ENCODE measurements at regions not wholly inside any gene's neighbourhood (a gene's known extent, or its start where the extent isn't known, plus 50 kb on each side); places are given as distances from the start of the nearest gene placed in this dataset.

- CTCF ChIA-PET: no interaction called here
- POLR2A ChIA-PET: no interaction called here
These were observed 356.9 kb downstream of the DEPDC1B start for GRCh38 chr5:60343102-60343501.

GRCh38 chr5:60340965-60341471 is 358.9 kb downstream of the DEPDC1B start:
- H3K4me1 ChIP-seq (ENCODE audit: control insufficient read depth, insufficient read depth, low read length): no peaks in the 10 kb centered on the region
- CTCF ChIA-PET: no interaction called here
- H3K36me3 ChIP-seq (ENCODE audit: control insufficient read depth in 2 of 2, insufficient read depth in 1 of 2, low read length in 2 of 2): no peaks in the 10 kb centered on the region
- H3K9me3 ChIP-seq (ENCODE audit: control insufficient read depth, insufficient read depth, low read depth, low read length): no peaks in the 10 kb centered on the region
- TF ChIP-seq ZNF791 (tag by site-specific recombination; IDR thresholded peaks at IDR 0.05) (no peak), ZNF654 (tag by site-specific recombination; IDR thresholded peaks at IDR 0.05; ENCODE audit: low read depth) (no peak), GLIS2 (tag by site-specific recombination; IDR thresholded peaks at IDR 0.05) (no peak), ZNF221 (tag by site-specific recombination; IDR thresholded peaks at IDR 0.05; ENCODE audit: borderline replicate concordance) (no peak), ZFP69B (tag by site-specific recombination; IDR thresholded peaks at IDR 0.05) (no peak), ZBTB17 (tag by site-specific recombination; IDR thresholded peaks at IDR 0.05) (no peak), KLF16 (tag by site-specific recombination; IDR thresholded peaks at IDR 0.05) (no peak), ZNF248 (tag by site-specific recombination; IDR thresholded peaks at IDR 0.05) (no peak), HOXA7 (CRISPR knock-in tag; IDR thresholded peaks at IDR 0.05; ENCODE audit: borderline replicate concordance) (no peak), ZNF23 (tag by site-specific recombination; IDR thresholded peaks at IDR 0.05; ENCODE audit: borderline replicate concordance) (no peak), ZNF211 (tag by site-specific recombination; IDR thresholded peaks at IDR 0.05; ENCODE audit: low read depth) (no peak), ZNF146 (tag by site-specific recombination; IDR thresholded peaks at IDR 0.05) (no peak), ZNF202 (tag by site-specific recombination; IDR thresholded peaks at IDR 0.05; ENCODE audit: borderline replicate concordance) (no peak), MEIS1 (CRISPR knock-in tag; IDR thresholded peaks at IDR 0.05; ENCODE audit: borderline replicate concordance) (no peak), ZNF558 (tag by site-specific recombination; IDR thresholded peaks at IDR 0.05) (no peak), ZNF677 (tag by site-specific recombination; IDR thresholded peaks at IDR 0.05) (no peak)
- TF ChIP-seq, protein P1, sequence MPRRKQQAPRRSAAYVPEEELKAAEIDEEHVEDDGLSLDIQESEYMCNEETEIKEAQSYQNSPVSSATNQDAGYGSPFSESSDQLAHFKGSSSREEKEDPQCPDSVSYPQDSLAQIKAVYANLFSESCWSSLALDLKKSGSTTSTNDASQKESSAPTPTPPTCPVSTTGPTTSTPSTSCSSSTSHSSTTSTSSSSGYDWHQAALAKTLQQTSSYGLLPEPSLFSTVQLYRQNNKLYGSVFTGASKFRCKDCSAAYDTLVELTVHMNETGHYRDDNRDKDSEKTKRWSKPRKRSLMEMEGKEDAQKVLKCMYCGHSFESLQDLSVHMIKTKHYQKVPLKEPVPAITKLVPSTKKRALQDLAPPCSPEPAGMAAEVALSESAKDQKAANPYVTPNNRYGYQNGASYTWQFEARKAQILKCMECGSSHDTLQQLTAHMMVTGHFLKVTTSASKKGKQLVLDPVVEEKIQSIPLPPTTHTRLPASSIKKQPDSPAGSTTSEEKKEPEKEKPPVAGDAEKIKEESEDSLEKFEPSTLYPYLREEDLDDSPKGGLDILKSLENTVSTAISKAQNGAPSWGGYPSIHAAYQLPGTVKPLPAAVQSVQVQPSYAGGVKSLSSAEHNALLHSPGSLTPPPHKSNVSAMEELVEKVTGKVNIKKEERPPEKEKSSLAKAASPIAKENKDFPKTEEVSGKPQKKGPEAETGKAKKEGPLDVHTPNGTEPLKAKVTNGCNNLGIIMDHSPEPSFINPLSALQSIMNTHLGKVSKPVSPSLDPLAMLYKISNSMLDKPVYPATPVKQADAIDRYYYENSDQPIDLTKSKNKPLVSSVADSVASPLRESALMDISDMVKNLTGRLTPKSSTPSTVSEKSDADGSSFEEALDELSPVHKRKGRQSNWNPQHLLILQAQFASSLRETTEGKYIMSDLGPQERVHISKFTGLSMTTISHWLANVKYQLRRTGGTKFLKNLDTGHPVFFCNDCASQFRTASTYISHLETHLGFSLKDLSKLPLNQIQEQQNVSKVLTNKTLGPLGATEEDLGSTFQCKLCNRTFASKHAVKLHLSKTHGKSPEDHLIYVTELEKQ (tag by site-specific recombination; IDR thresholded peaks at IDR 0.05; ENCODE audit: borderline replicate concordance): no peak
- TF ChIP-seq, protein P2, sequence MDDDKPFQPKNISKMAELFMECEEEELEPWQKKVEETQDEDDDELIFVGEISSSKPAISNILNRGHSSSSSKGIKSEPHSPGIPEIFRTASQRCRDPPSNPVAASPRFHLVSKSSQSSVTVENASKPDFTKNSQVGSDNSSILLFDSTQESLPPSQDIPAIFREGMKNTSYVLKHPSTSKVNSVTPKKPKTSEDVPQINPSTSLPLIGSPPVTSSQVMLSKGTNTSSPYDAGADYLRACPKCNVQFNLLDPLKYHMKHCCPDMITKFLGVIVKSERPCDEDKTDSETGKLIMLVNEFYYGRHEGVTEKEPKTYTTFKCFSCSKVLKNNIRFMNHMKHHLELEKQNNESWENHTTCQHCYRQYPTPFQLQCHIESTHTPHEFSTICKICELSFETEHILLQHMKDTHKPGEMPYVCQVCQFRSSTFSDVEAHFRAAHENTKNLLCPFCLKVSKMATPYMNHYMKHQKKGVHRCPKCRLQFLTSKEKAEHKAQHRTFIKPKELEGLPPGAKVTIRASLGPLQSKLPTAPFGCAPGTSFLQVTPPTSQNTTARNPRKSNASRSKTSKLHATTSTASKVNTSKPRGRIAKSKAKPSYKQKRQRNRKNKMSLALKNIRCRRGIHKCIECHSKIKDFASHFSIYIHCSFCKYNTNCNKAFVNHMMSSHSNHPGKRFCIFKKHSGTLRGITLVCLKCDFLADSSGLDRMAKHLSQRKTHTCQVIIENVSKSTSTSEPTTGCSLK (tag by site-specific recombination; IDR thresholded peaks at IDR 0.05): no peak
- TF ChIP-seq, protein P3, sequence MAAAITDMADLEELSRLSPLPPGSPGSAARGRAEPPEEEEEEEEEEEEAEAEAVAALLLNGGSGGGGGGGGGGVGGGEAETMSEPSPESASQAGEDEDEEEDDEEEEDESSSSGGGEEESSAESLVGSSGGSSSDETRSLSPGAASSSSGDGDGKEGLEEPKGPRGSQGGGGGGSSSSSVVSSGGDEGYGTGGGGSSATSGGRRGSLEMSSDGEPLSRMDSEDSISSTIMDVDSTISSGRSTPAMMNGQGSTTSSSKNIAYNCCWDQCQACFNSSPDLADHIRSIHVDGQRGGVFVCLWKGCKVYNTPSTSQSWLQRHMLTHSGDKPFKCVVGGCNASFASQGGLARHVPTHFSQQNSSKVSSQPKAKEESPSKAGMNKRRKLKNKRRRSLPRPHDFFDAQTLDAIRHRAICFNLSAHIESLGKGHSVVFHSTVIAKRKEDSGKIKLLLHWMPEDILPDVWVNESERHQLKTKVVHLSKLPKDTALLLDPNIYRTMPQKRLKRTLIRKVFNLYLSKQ (tag by site-specific recombination; IDR thresholded peaks at IDR 0.05; ENCODE audit: borderline replicate concordance): no peak
- no peak overlapping the region for H3K4me3 ChIP-seq (ENCODE audit: low read depth, low read length)
- POLR2A ChIA-PET: no interaction called here
- H3K27ac ChIP-seq (ENCODE audit: extremely low read depth, low read depth, low read length): no peak overlapping the region

More at GRCh38 chr5:60343102-60343501, 356.9 kb downstream of the DEPDC1B start:
- Histone ChIP-seq H3K27ac (ENCODE audit: extremely low read depth, low read depth, low read length) (no peak overlapping the region), H3K36me3 (ENCODE audit: control insufficient read depth in 2 of 2, insufficient read depth in 1 of 2, low read length in 2 of 2) (no peaks in the 10 kb centered on the region), H3K4me3 (ENCODE audit: low read depth, low read length) (no peak overlapping the region), H3K4me1 (ENCODE audit: control insufficient read depth, insufficient read depth, low read length) (no peaks in the 10 kb centered on the region), H3K9me3 (ENCODE audit: control insufficient read depth, insufficient read depth, low read depth, low read length) (no peaks in the 10 kb centered on the region)
- TF ChIP-seq ZNF274 (IDR thresholded peaks at IDR 0.05; ENCODE audit: low read length) (no peak), ZNF274 (tag by site-specific recombination; IDR thresholded peaks at IDR 0.05; ENCODE audit: borderline replicate concordance) (no peak), ZNF239 (tag by site-specific recombination; IDR thresholded peaks at IDR 0.05) (no peak), ZXDB (tag by site-specific recombination; IDR thresholded peaks at IDR 0.05) (no peak), ZNF175 (tag by site-specific recombination; IDR thresholded peaks at IDR 0.05) (no peak), ZNF530 (tag by site-specific recombination; IDR thresholded peaks at IDR 0.05; ENCODE audit: low read depth) (no peak), ZBTB6 (tag by site-specific recombination; IDR thresholded peaks at IDR 0.05) (no peak), ELK4 (IDR thresholded peaks at IDR 0.05; ENCODE audit: borderline replicate concordance, low read depth, low read length) (no peak), ZNF133 (tag by site-specific recombination; IDR thresholded peaks at IDR 0.05) (no peak), FEZF1 (tag by site-specific recombination; IDR thresholded peaks at IDR 0.05) (no peak)
